ENCODE measurements at regions not wholly inside any gene's neighbourhood (a gene's known extent, or its start where the extent isn't known, plus 50 kb on each side); places are given as distances from the start of the nearest gene placed in this dataset.
"Not testable (repeated sequence)": the region's sequence is repeated elsewhere in the genome, so short reads cannot be mapped to it uniquely, and the experiment has no call there.

GRCh38 chr7:101679653-101680173, 50.6 kb upstream of the MYL10 start:
- intact Hi-C loops (cut with DNase I), result loop anchor here (10.0 kb wide), 1 partner anchor 445 kb away; no protein-coding TSS in a partner anchor
- not testable (repeated sequence) for DNase-seq (ENCODE audit: low spot score)

GRCh38 chr7:101680406-101681145, 51.5 kb upstream of the MYL10 start:
- intact Hi-C loops (cut with DNase I), result loop anchor here (10.0 kb wide), 1 partner anchor 444 kb away; no protein-coding TSS in a partner anchor
- no peak for DNase-seq (ENCODE audit: low spot score)

- intact Hi-C loops (cut with DNase I), result loop anchor here (10.0 kb wide), 1 partner anchor 443 kb away; no protein-coding TSS in a partner anchor
- peak; percentile 80 for DNase-seq (ENCODE audit: low spot score)
These were observed 52.3 kb upstream of the MYL10 start for GRCh38 chr7:101681170-101682007.

GRCh38 chr7:101684983-101685330, 55.9 kb upstream of the MYL10 start:
- intact Hi-C loops (cut with DNase I), result loop anchor here (5.0 to 10.0 kb wide), 2 partner anchors 440 to 587 kb away; no protein-coding TSS in a partner anchor
- DNase-seq (ENCODE audit: low spot score), result no peak

GRCh38 chr7:101686030-101686429, 56.9 kb upstream of the MYL10 start:
- no peak for DNase-seq (ENCODE audit: low spot score)
- intact Hi-C loops (cut with DNase I), result loop anchor here (5.0 to 10.0 kb wide), 2 partner anchors 439 to 586 kb away; no protein-coding TSS in a partner anchor

GRCh38 chr7:101687081-101687480, 58.0 kb upstream of the MYL10 start:
- DNase-seq (ENCODE audit: low spot score), result no peak
- intact Hi-C loops (cut with DNase I), result loop anchor here (5.0 to 10.0 kb wide), 2 partner anchors 438 to 585 kb away; no protein-coding TSS in a partner anchor

- DNase-seq (ENCODE audit: low spot score), result no peak
- intact Hi-C loops (cut with DNase I), result loop anchor here (1.0 to 10.0 kb wide), 4 partner anchors 127 to 585 kb away; no protein-coding TSS in a partner anchor
These were observed 58.7 kb upstream of the MYL10 start for GRCh38 chr7:101687791-101688182.

GRCh38 chr7:101688183-101688831, 59.2 kb upstream of the MYL10 start:
- peak; percentile 92 for DNase-seq (ENCODE audit: low spot score)
- intact Hi-C loops (cut with DNase I), result loop anchor here (1.0 to 10.0 kb wide), 4 partner anchors 126 to 584 kb away; no protein-coding TSS in a partner anchor

GRCh38 chr7:101688995-101689907, 60.2 kb upstream of the MYL10 start:
- intact Hi-C loops (cut with DNase I), result loop anchor here (1.0 to 10.0 kb wide), 4 partner anchors 125 to 583 kb away; no protein-coding TSS in a partner anchor
- DNase-seq (ENCODE audit: low spot score), result no peak

GRCh38 chr7:101690061-101690460, 61.0 kb upstream of the MYL10 start:
- no peak for DNase-seq (ENCODE audit: low spot score)
- intact Hi-C loops (cut with DNase I), result no loop called here

GRCh38 chr7:101691822-101692384, 62.8 kb upstream of the MYL10 start:
- no peak for DNase-seq (ENCODE audit: low spot score)
- intact Hi-C loops (cut with DNase I), result no loop called here

- no peak for DNase-seq (ENCODE audit: low spot score)
- intact Hi-C loops (cut with DNase I), result no loop called here
These were observed 64.5 kb upstream of the MYL10 start for GRCh38 chr7:101693498-101694091.

- no peak for DNase-seq (ENCODE audit: low spot score)
- intact Hi-C loops (cut with DNase I), result no loop called here
These were observed 69.9 kb upstream of the MYL10 start for GRCh38 chr7:101698964-101699363.

GRCh38 chr7:101699399-101699798, 70.3 kb upstream of the MYL10 start:
- DNase-seq (ENCODE audit: low spot score), result no peak
- intact Hi-C loops (cut with DNase I), result no loop called here

- no peak for DNase-seq (ENCODE audit: low spot score)
- intact Hi-C loops (cut with DNase I), result no loop called here
These were observed 71.1 kb upstream of the MYL10 start for GRCh38 chr7:101699881-101700823.

GRCh38 chr7:101701153-101701794, 72.2 kb upstream of the MYL10 start:
- intact Hi-C loops (cut with DNase I), result no loop called here
- no peak for DNase-seq (ENCODE audit: low spot score)

Data from cardiac septum (tissue), 1 donor.